ENCODE measurements at regions not wholly inside any gene's neighbourhood (a gene's known extent, or its start where the extent isn't known, plus 50 kb on each side); places are given as distances from the start of the nearest gene placed in this dataset.

DNA sequence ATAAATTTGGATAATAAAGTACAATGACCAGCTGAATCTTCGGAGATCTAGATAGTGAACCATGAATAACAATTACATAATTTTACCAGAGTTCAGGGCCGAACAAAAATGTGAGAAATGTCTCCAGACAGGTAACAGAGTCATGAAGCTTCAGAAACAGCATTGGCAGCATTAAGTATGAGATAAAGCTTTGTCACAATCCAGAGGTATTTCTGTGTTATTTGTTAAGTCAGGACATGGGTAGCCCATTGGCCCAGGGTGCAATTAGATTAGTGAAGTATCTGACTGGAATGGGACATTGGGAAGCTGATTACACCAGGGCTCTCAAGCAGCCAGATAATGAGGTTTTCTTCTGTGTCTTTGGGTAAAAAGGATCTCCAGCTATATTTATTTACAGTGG lies 184.2 kb upstream of the PPP1R3A start:
- H3K18ac ChIP-seq (ENCODE audit: insufficient read length, low read depth, low read length): no peak overlapping the region
- H3K9me3 ChIP-seq (ENCODE audit: control insufficient read depth, low read depth, low read length): no peaks in the 10 kb centered on the region
- Mint-ChIP-seq H3K9me3 (no peaks in the 10 kb centered on the region), H3K4me1 (no peaks in the 10 kb centered on the region), H3K27me3 (ENCODE audit: low read depth) (peaks cover 4% of the 10 kb centered on the region; the same call in 1 of the 2 replicates), H3K4me3 (no peak overlapping the region), H3K27ac (no peak overlapping the region), H3K36me3 (ENCODE audit: insufficient read depth in 1 of 3, low read depth in 3 of 3) (no peaks in the 10 kb centered on the region)
- H3K23ac ChIP-seq (ENCODE audit: insufficient read length, low read depth, low read length): no peak overlapping the region
- no peak overlapping the region for H3K27ac ChIP-seq (ENCODE audit: insufficient read length, low read depth, low read length)
- H3K79me1 ChIP-seq (ENCODE audit: insufficient read depth, low read depth, low read length, poor library complexity, severe bottlenecking): no peaks in the 10 kb centered on the region
- no peaks in the 10 kb centered on the region for H3K23me2 ChIP-seq (ENCODE audit: insufficient read length, low read depth, low read length, poor library complexity, severe bottlenecking)
- H4K91ac ChIP-seq (ENCODE audit: insufficient read length, low read depth, low read length): no peak overlapping the region
- no peak overlapping the region for H4K5ac ChIP-seq (ENCODE audit: insufficient read length, low read depth, low read length)
- no peak overlapping the region for H2BK120ac ChIP-seq (ENCODE audit: low read depth, low read length, poor library complexity, severe bottlenecking)
- no peaks in the 10 kb centered on the region for H3K79me2 ChIP-seq (ENCODE audit: insufficient read depth, low read length)
- H3K4me1 ChIP-seq (ENCODE audit: insufficient read depth, low read length): no peaks in the 10 kb centered on the region
- no peak overlapping the region for H2AFZ ChIP-seq (ENCODE audit: low read length)
- H2BK20ac ChIP-seq (ENCODE audit: low read depth, low read length, poor library complexity, severe bottlenecking): no peak overlapping the region
- DNase-seq: no peak
- no peak overlapping the region for H3K14ac ChIP-seq (ENCODE audit: insufficient read depth, low read length)
- no peak overlapping the region for H3K4ac ChIP-seq (ENCODE audit: low read depth, low read length)
- no peak overlapping the region for H3K4me2 ChIP-seq (ENCODE audit: insufficient read depth, insufficient read length, low read length)
- H2BK15ac ChIP-seq (ENCODE audit: low read depth, low read length): no peak overlapping the region
- H2BK5ac ChIP-seq (ENCODE audit: insufficient read length, low read length): no peak overlapping the region
- H2BK12ac ChIP-seq (ENCODE audit: insufficient read length, low read depth, low read length): no peak overlapping the region
- TF ChIP-seq, protein P1, sequence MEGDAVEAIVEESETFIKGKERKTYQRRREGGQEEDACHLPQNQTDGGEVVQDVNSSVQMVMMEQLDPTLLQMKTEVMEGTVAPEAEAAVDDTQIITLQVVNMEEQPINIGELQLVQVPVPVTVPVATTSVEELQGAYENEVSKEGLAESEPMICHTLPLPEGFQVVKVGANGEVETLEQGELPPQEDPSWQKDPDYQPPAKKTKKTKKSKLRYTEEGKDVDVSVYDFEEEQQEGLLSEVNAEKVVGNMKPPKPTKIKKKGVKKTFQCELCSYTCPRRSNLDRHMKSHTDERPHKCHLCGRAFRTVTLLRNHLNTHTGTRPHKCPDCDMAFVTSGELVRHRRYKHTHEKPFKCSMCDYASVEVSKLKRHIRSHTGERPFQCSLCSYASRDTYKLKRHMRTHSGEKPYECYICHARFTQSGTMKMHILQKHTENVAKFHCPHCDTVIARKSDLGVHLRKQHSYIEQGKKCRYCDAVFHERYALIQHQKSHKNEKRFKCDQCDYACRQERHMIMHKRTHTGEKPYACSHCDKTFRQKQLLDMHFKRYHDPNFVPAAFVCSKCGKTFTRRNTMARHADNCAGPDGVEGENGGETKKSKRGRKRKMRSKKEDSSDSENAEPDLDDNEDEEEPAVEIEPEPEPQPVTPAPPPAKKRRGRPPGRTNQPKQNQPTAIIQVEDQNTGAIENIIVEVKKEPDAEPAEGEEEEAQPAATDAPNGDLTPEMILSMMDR (conservative IDR thresholded peaks at IDR 0.05): no peak
- H3K27me3 ChIP-seq (ENCODE audit: insufficient read depth, low read length): no peaks in the 10 kb centered on the region
- no peak overlapping the region for H2AK5ac ChIP-seq (ENCODE audit: insufficient read length, low read length)
- H3K9ac ChIP-seq (ENCODE audit: extremely low read depth, insufficient read length, low read length): no peak overlapping the region
- H4K8ac ChIP-seq (replicated peaks; ENCODE audit: insufficient read length, low read depth, low read length): no peak overlapping the region
- WGBS (ENCODE audit: extremely low coverage, insufficient read length, low lambda C conversion rate): no CpG with 5 or more reads among the region's 2 CpGs
- no peaks in the 10 kb centered on the region for H4K20me1 ChIP-seq (ENCODE audit: control insufficient read depth, insufficient read depth, insufficient read length)
- no peak overlapping the region for H3T11ph ChIP-seq (ENCODE audit: low read length)
- H3K56ac ChIP-seq (ENCODE audit: insufficient read length, low read depth, low read length): no peak overlapping the region
